22Rv1 (cell line): ENCODE measurements at regions not wholly inside any gene's neighbourhood (a gene's known extent, or its start where the extent isn't known, plus 50 kb on each side); places are given as distances from the start of the nearest gene placed in this dataset.

ENCODE experiments used
- H3K27ac ChIP-seq: fragments of 450-650 bp; 2 replicates; pipeline ENCODE4 v1.5.1; 2017
- CTCF ChIP-seq: fragments of 450-650 bp; IDR thresholded peaks from 2 replicates; pipeline ENCODE4 v1.5.1; 2017; ENCODE audit warnings: mild to moderate bottlenecking
- ZFX ChIP-seq: fragments of 450-650 bp; IDR thresholded peaks from 2 replicates; pipeline ENCODE4 v1.6.1; 2017; ENCODE audit warnings: antibody characterized with exemption, borderline replicate concordance

- H3K27ac ChIP-seq = no peak overlapping the region
- TF ChIP-seq ZFX (no peak), CTCF (no peak)
Measured at GRCh38 chr5:126166368-126166767, 256.8 kb upstream of the GRAMD2B start.

DNA sequence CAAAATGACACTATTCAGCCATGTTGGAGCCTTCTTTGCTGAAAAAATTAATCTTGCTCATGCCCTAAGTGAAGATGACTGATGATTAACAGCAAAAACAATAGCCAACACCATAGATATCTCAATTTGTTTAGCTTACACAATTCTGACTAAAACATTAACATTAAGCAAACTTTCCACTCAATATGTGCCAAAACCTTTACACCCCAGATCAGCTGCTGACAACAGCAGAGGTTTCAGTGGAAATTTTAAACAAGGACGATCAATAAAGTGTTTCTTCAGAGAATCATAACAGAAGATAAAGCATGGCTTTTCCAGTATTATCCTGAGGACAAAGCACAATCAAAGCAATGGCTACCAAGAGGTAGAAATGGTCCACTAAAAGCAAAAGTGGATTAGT is 254.4 kb upstream of the GRAMD2B start:
- no peak overlapping the region for H3K27ac ChIP-seq
- no peak for TF ChIP-seq ZFX
- no peak for TF ChIP-seq CTCF

DNA sequence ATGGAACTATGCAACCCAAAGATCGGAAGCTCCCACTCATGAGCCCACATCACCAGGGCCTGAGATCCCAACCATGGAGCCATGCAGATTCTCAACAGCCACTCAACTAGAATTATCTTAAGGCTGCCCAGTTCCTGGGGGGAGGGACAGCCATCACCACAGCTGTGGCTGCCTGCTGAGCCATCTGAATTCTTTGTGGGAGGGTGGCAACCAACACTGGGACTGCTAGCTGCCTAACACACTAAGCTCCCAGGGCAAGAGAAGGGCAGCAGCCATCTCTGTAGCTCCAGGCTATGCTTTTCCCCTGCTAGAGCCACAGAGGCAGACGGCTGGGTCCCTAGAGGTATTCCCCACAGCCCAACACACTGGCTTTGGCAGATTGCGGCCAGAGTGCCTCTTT is 251.3 kb upstream of the GRAMD2B start:
- no peak for TF ChIP-seq CTCF
- no peak for TF ChIP-seq ZFX
- H3K27ac ChIP-seq = no peak overlapping the region

DNA sequence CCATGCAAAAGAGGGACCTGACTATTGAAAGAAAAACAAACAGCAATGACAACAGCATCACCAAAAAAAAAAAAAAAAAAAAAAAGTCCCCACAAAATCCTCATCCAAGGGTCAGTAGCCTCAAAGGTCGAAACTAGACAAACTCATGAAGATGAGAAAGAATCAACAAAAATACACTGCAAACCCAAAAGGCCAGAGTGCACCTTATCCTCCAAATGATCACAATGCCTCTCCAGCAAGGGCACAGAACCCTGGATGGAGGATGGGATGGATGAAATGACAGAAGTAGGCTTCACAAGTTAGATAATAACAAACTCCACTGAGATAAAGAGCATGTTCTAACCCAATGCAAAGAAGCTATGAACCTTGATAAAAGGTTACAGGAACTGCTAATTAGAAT is 250.4 kb upstream of the GRAMD2B start:
- no peak overlapping the region for H3K27ac ChIP-seq
- no peak for TF ChIP-seq ZFX
- TF ChIP-seq CTCF = no peak

- TF ChIP-seq CTCF (no peak), ZFX (no peak)
- no peak overlapping the region for H3K27ac ChIP-seq
Measured at GRCh38 chr5:126178521-126178920, 244.7 kb upstream of the GRAMD2B start.

GRCh38 chr5:126182971-126183695 is 240.1 kb upstream of the GRAMD2B start:
- TF ChIP-seq ZFX = no peak
- no peak for TF ChIP-seq CTCF
- H3K27ac ChIP-seq = peak overlapping the region; percentile 46

- H3K27ac ChIP-seq = no peak overlapping the region; the same call in 1 of the 2 replicates
- no peak for TF ChIP-seq CTCF
- TF ChIP-seq ZFX = no peak
Measured at GRCh38 chr5:126184474-126184873, 238.7 kb upstream of the GRAMD2B start.
